ENCODE measurements at regions not wholly inside any gene's neighbourhood (a gene's known extent, or its start where the extent isn't known, plus 50 kb on each side); places are given as distances from the start of the nearest gene placed in this dataset.

GRCh38 chr4:66294638-66295037, 624.3 kb upstream of the EPHA5 start:
- TF ChIP-seq CTCF (IDR thresholded peaks at IDR 0.05; ENCODE audit: low read depth, low read length, poor library complexity, severe bottlenecking) (no peak), EZH2phosphoT487 (IDR thresholded peaks at IDR 0.05; ENCODE audit: borderline replicate concordance, low read length) (no peak)
